SK-N-SH (cell line): ENCODE measurements at regions not wholly inside any gene's neighbourhood (a gene's known extent, or its start where the extent isn't known, plus 50 kb on each side); places are given as distances from the start of the nearest gene placed in this dataset.
A peak's percentile ranks its signal among the peaks of the same experiment; 100 is the strongest.

Experiments
- CTCF ChIA-PET: fragments of 300-600, 350-600 bp; formaldehyde crosslinking; extraction: SDS; loops from one replicate; lab custom pipeline; 2021; lab: Yijun Ruan, JAX
- POLR2A ChIA-PET: fragments of 350-600 bp; sonication (Branson Sonifier 250); formaldehyde crosslinking; extraction: SDS; loops from one replicate; lab custom pipeline; 2020; ENCODE audit warnings: antibody characterized with exemption, inconsistent platforms; lab: Yijun Ruan, JAX
- DNase-seq: peaks from one replicate; pipeline ENCODE4 v3.0.0; 2012
- H2AFZ ChIP-seq: fragments of 200-600 bp; sonication (generic); 2 replicates; pipeline ENCODE4 v1.8.1; 2016; ENCODE audit warnings: antibody characterized with exemption, mild to moderate bottlenecking, low read depth
- H3F3A ChIP-seq: fragments of 200-600 bp; sonication (generic); replicated peaks from 2 replicates; pipeline ENCODE3; 2016; ENCODE audit warnings: antibody characterized with exemption, mild to moderate bottlenecking; ENCODE audit not compliant: insufficient read depth
- H3K27ac ChIP-seq, 2 experiments: fragments of 200-500 bp in 1 of 2; fragments of 200-600 bp in 1 of 2; sonication (Bioruptor generic) in 1 of 2; sonication (generic), shearing (Covaris generic) in 1 of 2; 2 replicates each; pipeline versions ENCODE4 v1.5.1 to v1.6.1; 2014 to 2016; ENCODE audit warnings: low read depth in 2 of 2, inconsistent platforms in 1 of 2, low read length in 1 of 2, mild to moderate bottlenecking in 1 of 2, mixed read lengths in 1 of 2
- H3K27me3 ChIP-seq: fragments of 200-600 bp; sonication (generic), shearing (Covaris generic); 2 replicates; pipeline ENCODE4 v1.6.1; 2016; ENCODE audit warnings: mixed run types; ENCODE audit not compliant: insufficient read depth
- H3K36me3 ChIP-seq, 2 experiments: fragments of 200-500 bp in 1 of 2; fragments of 200-600 bp in 1 of 2; sonication (Bioruptor generic) in 1 of 2; sonication (generic) in 1 of 2; replicated peaks in 1 of 2; 2 replicates each; pipeline versions ENCODE3 to v1.5.1; 2014 to 2016; ENCODE audit warnings: low read length in 1 of 2, mild to moderate bottlenecking in 1 of 2; ENCODE audit not compliant: insufficient read depth in 2 of 2, control insufficient read depth in 1 of 2
- H3K4me1 ChIP-seq, 2 experiments: fragments of 200-500 bp in 1 of 2; fragments of 200-600 bp in 1 of 2; sonication (Bioruptor generic) in 1 of 2; sonication (generic), shearing (Covaris generic) in 1 of 2; 2 replicates each; pipeline versions ENCODE4 v1.5.1 to v1.6.1; 2014 to 2016; ENCODE audit warnings: low read depth in 1 of 2, low read length in 1 of 2, mixed run types in 1 of 2; ENCODE audit not compliant: insufficient read depth in 2 of 2, control insufficient read depth in 1 of 2
- H3K4me2 ChIP-seq: fragments of 200-600 bp; sonication (generic), shearing (Covaris generic); 2 replicates; pipeline ENCODE4 v1.6.1; 2017; ENCODE audit warnings: mixed run types
- H3K4me3 ChIP-seq, 2 experiments: fragments of 200-500 bp in 1 of 2; fragments of 200-600 bp in 1 of 2; sonication (Bioruptor generic) in 1 of 2; sonication (generic), shearing (Covaris generic) in 1 of 2; 2 replicates each; pipeline versions ENCODE4 v1.5.1 to v1.8.1; 2014 to 2016; ENCODE audit warnings: low read depth in 2 of 2, inconsistent platforms in 1 of 2, low read length in 1 of 2, mild to moderate bottlenecking in 1 of 2, mixed read lengths in 1 of 2, moderate library complexity in 1 of 2
- H3K79me2 ChIP-seq: fragments of 200-600 bp; sonication (generic); 2 replicates; pipeline ENCODE4 v1.8.1; 2017; ENCODE audit warnings: mild to moderate bottlenecking; ENCODE audit not compliant: insufficient read depth
- H3K9ac ChIP-seq: fragments of 200-600 bp; sonication (generic); 2 replicates; pipeline ENCODE4 v1.6.1; 2017; ENCODE audit warnings: mixed run types
- H3K9me2 ChIP-seq: fragments of 200-600 bp; sonication (generic); 2 replicates; pipeline ENCODE4 v1.6.1; 2017; ENCODE audit warnings: mixed run types
- H3K9me3 ChIP-seq: fragments of 200-600 bp; sonication (generic); 2 replicates; pipeline ENCODE4 v1.6.1; 2017; ENCODE audit warnings: mixed run types, mild to moderate bottlenecking, moderate library complexity
- H4K20me1 ChIP-seq: fragments of 200-600 bp; sonication (generic); 2 replicates; pipeline ENCODE4 v1.6.1; 2017; ENCODE audit warnings: mild to moderate bottlenecking, mixed run types; ENCODE audit not compliant: insufficient read depth
- CHD2 ChIP-seq: fragments of 150-350 bp; IDR thresholded peaks from 2 replicates; pipeline ENCODE4 v1.6.1; 2018; ENCODE audit warnings: low read length; ENCODE audit not compliant: partially characterized antibody
- ELF1 ChIP-seq: IDR thresholded peaks from 2 replicates; pipeline ENCODE4 v1.4.0; 2012
- EP300 ChIP-seq, 2 experiments: IDR thresholded peaks; 2 replicates each; pipeline versions ENCODE4 v1.4.0 to v1.6.1; 2012; ENCODE audit warnings: borderline replicate concordance in 1 of 2, low read depth in 1 of 2, low read length in 1 of 2
- NFIC ChIP-seq: IDR thresholded peaks from 2 replicates; pipeline ENCODE4 v1.4.0; 2012; ENCODE audit warnings: borderline replicate concordance
- RAD21 ChIP-seq: IDR thresholded peaks from 2 replicates; pipeline ENCODE4 v1.6.1; 2012; ENCODE audit warnings: mild to moderate bottlenecking, low read length
- RXRA ChIP-seq: IDR thresholded peaks from 2 replicates; pipeline ENCODE4 v1.4.0; 2012; ENCODE audit warnings: low read depth, mild to moderate bottlenecking, borderline replicate concordance
- SIN3A ChIP-seq: IDR thresholded peaks from 2 replicates; pipeline ENCODE4 v1.6.1; 2012; ENCODE audit warnings: low read depth, mild to moderate bottlenecking, low read length, moderate library complexity, borderline replicate concordance
- USF1 ChIP-seq: IDR thresholded peaks from 2 replicates; pipeline ENCODE4 v1.4.0; 2012; ENCODE audit warnings: low read depth, borderline replicate concordance
- ZBTB33 ChIP-seq: IDR thresholded peaks from 2 replicates; pipeline ENCODE4 v1.4.0; 2012; ENCODE audit warnings: low read depth, borderline replicate concordance
- WGBS: methylation state at CpG from one replicate; pipeline ENCODE4 v1.1.6; 2017; ENCODE audit warnings: low lambda C conversion rate; 5-methylcytosine and 5-hydroxymethylcytosine counted together
- TF ChIP-seq, protein P1 (sequence below): fragments of 150-350 bp; IDR thresholded peaks from 2 replicates; pipeline ENCODE4 v1.6.1; 2016; ENCODE audit warnings: mild to moderate bottlenecking, low read depth, low read length
- TF ChIP-seq, protein P2 (sequence below): IDR thresholded peaks from 2 replicates; pipeline ENCODE4; 2012

GRCh38 chr5:35470866-35471265 is 146.8 kb upstream of the SPEF2 start:
- no peaks in the 10 kb centered on the region for H3K27me3 ChIP-seq
- POLR2A ChIA-PET, result no interaction called here
- WGBS, result 28% methylated on average over 2 of the region's 2 CpGs
- 0 out of 2 replicates have a peak overlapping the region, but pooled peaks have one; percentile 35 for H2AFZ ChIP-seq
- H3K4me2 ChIP-seq, result no peak overlapping the region
- H3K79me2 ChIP-seq, result no peaks in the 10 kb centered on the region
- no peak for DNase-seq
- no peaks in the 10 kb centered on the region; a peak in 1 of 4 replicates for H3K4me1 ChIP-seq
- no peaks in the 10 kb centered on the region for H4K20me1 ChIP-seq
- no peaks in the 10 kb centered on the region for H3K9me2 ChIP-seq
- H3K9me3 ChIP-seq, result no peaks in the 10 kb centered on the region
- no peaks in the 10 kb centered on the region for H3K36me3 ChIP-seq
- no peak overlapping the region for H3K9ac ChIP-seq
- no peaks in the 10 kb centered on the region for H3F3A ChIP-seq
- H3K4me3 ChIP-seq, result no peak overlapping the region
- CTCF ChIA-PET, result interaction anchor here (0.6 kb wide), 1 partner anchor 171 kb away, joined by 3 read pairs; no protein-coding TSS in a partner anchor
- no peak overlapping the region for H3K27ac ChIP-seq
- TF ChIP-seq ELF1, result no peak
- TF ChIP-seq RXRA, result no peak
- TF ChIP-seq CHD2, result no peak
- TF ChIP-seq USF1, result no peak
- no peak for TF ChIP-seq ZBTB33
- TF ChIP-seq EP300 (IDR thresholded peaks at IDR 0.05; ENCODE audit: borderline replicate concordance in 1 of 2, low read depth in 1 of 2, low read length in 1 of 2), result no peak
- TF ChIP-seq RAD21, result no peak

DNA sequence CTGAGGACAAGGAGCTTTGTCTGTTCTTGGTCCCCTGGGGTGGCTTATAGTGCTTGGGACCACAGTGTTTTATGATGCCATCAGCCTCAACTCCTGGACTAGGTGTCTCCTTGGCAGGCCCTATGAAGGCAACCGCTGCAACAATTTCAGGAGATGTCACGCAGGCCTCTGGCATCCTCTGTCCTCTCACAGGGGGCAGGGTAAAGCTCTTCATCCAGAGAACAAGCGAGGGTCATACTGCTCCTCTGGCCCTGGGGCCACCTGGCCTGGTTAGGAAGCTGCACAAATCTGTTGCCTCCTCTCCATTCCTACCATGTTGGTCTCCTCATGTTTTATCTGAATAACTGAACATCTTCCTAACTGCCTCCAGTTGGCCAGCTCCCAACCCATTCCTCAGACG is 148.9 kb upstream of the SPEF2 start:
- H3K79me2 ChIP-seq, result no peaks in the 10 kb centered on the region
- CTCF ChIA-PET, result interaction anchor here (2.1 kb wide), 1 partner anchor 32 kb away, joined by 9 read pairs; no protein-coding TSS in a partner anchor
- no peaks in the 10 kb centered on the region for H3F3A ChIP-seq
- 0% methylated on average over 2 of the region's 4 CpGs for WGBS
- no peak overlapping the region for H3K4me3 ChIP-seq
- no peaks in the 10 kb centered on the region for H4K20me1 ChIP-seq
- no peak for DNase-seq
- H3K36me3 ChIP-seq, result no peaks in the 10 kb centered on the region
- H3K27me3 ChIP-seq, result no peaks in the 10 kb centered on the region
- no peaks in the 10 kb centered on the region for H3K9me2 ChIP-seq
- H3K9ac ChIP-seq, result no peak overlapping the region
- POLR2A ChIA-PET, result no interaction called here
- TF ChIP-seq SIN3A (no peak), NFIC (no peak), ZBTB33 (no peak), EP300 (IDR thresholded peaks at IDR 0.05; ENCODE audit: borderline replicate concordance in 1 of 2, low read depth in 1 of 2, low read length in 1 of 2) (no peak)
- TF ChIP-seq, protein P1, sequence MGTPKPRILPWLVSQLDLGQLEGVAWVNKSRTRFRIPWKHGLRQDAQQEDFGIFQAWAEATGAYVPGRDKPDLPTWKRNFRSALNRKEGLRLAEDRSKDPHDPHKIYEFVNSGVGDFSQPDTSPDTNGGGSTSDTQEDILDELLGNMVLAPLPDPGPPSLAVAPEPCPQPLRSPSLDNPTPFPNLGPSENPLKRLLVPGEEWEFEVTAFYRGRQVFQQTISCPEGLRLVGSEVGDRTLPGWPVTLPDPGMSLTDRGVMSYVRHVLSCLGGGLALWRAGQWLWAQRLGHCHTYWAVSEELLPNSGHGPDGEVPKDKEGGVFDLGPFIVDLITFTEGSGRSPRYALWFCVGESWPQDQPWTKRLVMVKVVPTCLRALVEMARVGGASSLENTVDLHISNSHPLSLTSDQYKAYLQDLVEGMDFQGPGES, result no peak
- TF ChIP-seq, protein P2, sequence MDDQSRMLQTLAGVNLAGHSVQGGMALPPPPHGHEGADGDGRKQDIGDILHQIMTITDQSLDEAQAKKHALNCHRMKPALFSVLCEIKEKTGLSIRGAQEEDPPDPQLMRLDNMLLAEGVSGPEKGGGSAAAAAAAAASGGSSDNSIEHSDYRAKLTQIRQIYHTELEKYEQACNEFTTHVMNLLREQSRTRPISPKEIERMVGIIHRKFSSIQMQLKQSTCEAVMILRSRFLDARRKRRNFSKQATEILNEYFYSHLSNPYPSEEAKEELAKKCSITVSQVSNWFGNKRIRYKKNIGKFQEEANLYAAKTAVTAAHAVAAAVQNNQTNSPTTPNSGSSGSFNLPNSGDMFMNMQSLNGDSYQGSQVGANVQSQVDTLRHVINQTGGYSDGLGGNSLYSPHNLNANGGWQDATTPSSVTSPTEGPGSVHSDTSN, result no peak
- no peaks in the 10 kb centered on the region for H3K9me3 ChIP-seq
- no peak overlapping the region for H2AFZ ChIP-seq
- no peak overlapping the region for H3K27ac ChIP-seq
- no peak overlapping the region for H3K4me2 ChIP-seq
- H3K4me1 ChIP-seq, result no peaks in the 10 kb centered on the region
